ENCODE measurements at regions not wholly inside any gene's neighbourhood (a gene's known extent, or its start where the extent isn't known, plus 50 kb on each side); places are given as distances from the start of the nearest gene placed in this dataset.

GRCh38 chr5:98121036-98121936, 652.2 kb upstream of the RGMB start:
- in situ Hi-C loops (cut with MboI; ENCODE audit: low pct_unique_long_range_greater_than_20kb, low sequenced_read_pairs, unreplicated experiment): no loop called here
- peak; percentile 26 for TF ChIP-seq CTCF (IDR thresholded peaks at IDR 0.05; ENCODE audit: extremely low read depth, insufficient read depth, missing control alignments)
- no peak for DNase-seq (ENCODE audit: low spot score)

- in situ Hi-C loops (cut with MboI; ENCODE audit: low pct_unique_long_range_greater_than_20kb, low sequenced_read_pairs, unreplicated experiment): no loop called here
- no peak for TF ChIP-seq CTCF (IDR thresholded peaks at IDR 0.05; ENCODE audit: extremely low read depth, insufficient read depth, missing control alignments)
- DNase-seq (ENCODE audit: low spot score): no peak
These were observed 645.2 kb upstream of the RGMB start for GRCh38 chr5:98128271-98128670.

GRCh38 chr5:98128846-98129245, 644.6 kb upstream of the RGMB start:
- DNase-seq (ENCODE audit: low spot score): no peak
- in situ Hi-C loops (cut with MboI; ENCODE audit: low pct_unique_long_range_greater_than_20kb, low sequenced_read_pairs, unreplicated experiment): no loop called here
- TF ChIP-seq CTCF (IDR thresholded peaks at IDR 0.05; ENCODE audit: extremely low read depth, insufficient read depth, missing control alignments): no peak

GRCh38 chr5:98130261-98131035, 643.0 kb upstream of the RGMB start:
- DNase-seq (ENCODE audit: low spot score): no peak
- no peak for TF ChIP-seq CTCF (IDR thresholded peaks at IDR 0.05; ENCODE audit: extremely low read depth, insufficient read depth, missing control alignments)
- in situ Hi-C loops (cut with MboI; ENCODE audit: low pct_unique_long_range_greater_than_20kb, low sequenced_read_pairs, unreplicated experiment): no loop called here

- in situ Hi-C loops (cut with MboI; ENCODE audit: low pct_unique_long_range_greater_than_20kb, low sequenced_read_pairs, unreplicated experiment): no loop called here
- no peak for TF ChIP-seq CTCF (IDR thresholded peaks at IDR 0.05; ENCODE audit: extremely low read depth, insufficient read depth, missing control alignments)
These were observed 629.3 kb upstream of the RGMB start for GRCh38 chr5:98144116-98144515.

GRCh38 chr5:98144710-98145109, 628.8 kb upstream of the RGMB start:
- in situ Hi-C loops (cut with MboI; ENCODE audit: low pct_unique_long_range_greater_than_20kb, low sequenced_read_pairs, unreplicated experiment): no loop called here
- no peak for DNase-seq (ENCODE audit: low spot score)
- no peak for TF ChIP-seq CTCF (IDR thresholded peaks at IDR 0.05; ENCODE audit: extremely low read depth, insufficient read depth, missing control alignments)

More at GRCh38 chr5:98144116-98144515, 629.3 kb upstream of the RGMB start:
- no peak for DNase-seq (ENCODE audit: low spot score)

All from GM13977 (cell line).